GM12878 (cell line): ENCODE measurements at regions not wholly inside any gene's neighbourhood (a gene's known extent, or its start where the extent isn't known, plus 50 kb on each side); places are given as distances from the start of the nearest gene placed in this dataset.

Experiments used
- ATAC-seq: fragments of 200-7000 bp; cut with Tn5 transposase; 3 replicates; pipeline ENCODE4 v1.9.1; 2020; ENCODE audit warnings: mild to moderate bottlenecking, moderate library complexity
- BruUV-seq: library from RNA; stranded (reverse); fragments of 400-500 nt; replicated peaks from 2 replicates; lab custom pipeline; 2021; lab: Mats Ljungman, UMichigan
- CTCF ChIA-PET: fragments of 300-600 bp; sonication (Branson Sonifier 250); formaldehyde crosslinking; extraction: SDS; loops from one replicate; lab custom pipeline; 2021; ENCODE audit warnings: inconsistent platforms; lab: Yijun Ruan, JAX
- POLR2A ChIA-PET: fragments of 350-600 bp; formaldehyde crosslinking; extraction: SDS; loops from one replicate; lab custom pipeline; 2021; ENCODE audit warnings: inconsistent platforms; lab: Charles Lee
- RAD21 ChIA-PET: fragments of 300-600 bp; sonication (Branson Sonifier 250); formaldehyde crosslinking; loops from one replicate; lab custom pipeline; 2023; ENCODE audit warnings: antibody characterized with exemption; ENCODE audit not compliant: unreplicated experiment; lab: Charles Lee
- SMC1A ChIA-PET: fragments of 300-600 bp; sonication (Branson Sonifier 250); formaldehyde crosslinking; loops from one replicate; lab custom pipeline; 2023; ENCODE audit not compliant: unreplicated experiment, uncharacterized antibody; lab: Charles Lee
- DNase-seq: peaks from one replicate; pipeline ENCODE4 v3.0.0-alpha.2; 2011; ENCODE audit warnings: low read depth, low spot score
- FAIRE-seq: peaks from 3 replicates; lab custom pipeline; 2011; peaks lifted over from hg19 to GRCh38; lab: Jason Lieb, UNC
- H2AFZ ChIP-seq: 2 replicates; pipeline ENCODE4 v1.6.0; 2011; ENCODE audit warnings: low read depth, low read length, control low read depth; ENCODE audit not compliant: control insufficient read depth
- H3K27ac ChIP-seq: 2 replicates; pipeline ENCODE4 v1.5.1; 2011; ENCODE audit warnings: control low read depth; ENCODE audit not compliant: control insufficient read depth, insufficient read depth
- H3K27me3 ChIP-seq, 2 experiments: replicated peaks in 1 of 2; 2 replicates each; pipeline versions ENCODE4 v1.6.0 to v1.6.1; 2011; ENCODE audit warnings: low read length in 1 of 2; ENCODE audit not compliant: control insufficient read depth in 2 of 2, insufficient read depth in 2 of 2
- H3K36me3 ChIP-seq, 2 experiments: 2 replicates each; pipeline ENCODE4 v1.5.1; 2011; ENCODE audit warnings: low read length in 1 of 2; ENCODE audit not compliant: control insufficient read depth in 2 of 2, insufficient read depth in 2 of 2
- H3K4me1 ChIP-seq: 2 replicates; pipeline ENCODE4 v1.6.1; 2011; ENCODE audit warnings: mild to moderate bottlenecking, low read length, moderate library complexity, mixed read lengths; ENCODE audit not compliant: control insufficient read depth, insufficient read depth
- H3K4me2 ChIP-seq: 2 replicates; pipeline ENCODE4 v1.6.0; 2011; ENCODE audit warnings: control low read depth; ENCODE audit not compliant: control insufficient read depth, insufficient read depth
- H3K4me3 ChIP-seq: fragments of 200-600 bp; sonication (generic); 2 replicates; pipeline ENCODE4 v1.5.1; 2016
- H3K79me2 ChIP-seq: 2 replicates; pipeline ENCODE4 v1.6.0; 2011; ENCODE audit warnings: low read length; ENCODE audit not compliant: control insufficient read depth, insufficient read depth
- H3K9ac ChIP-seq: 2 replicates; pipeline ENCODE4 v1.8.0; 2011; ENCODE audit warnings: low read length, control low read depth, mixed read lengths; ENCODE audit not compliant: control insufficient read depth, insufficient read depth
- H3K9me3 ChIP-seq: replicated peaks from 3 replicates; pipeline ENCODE4 v1.5.1; 2011; ENCODE audit warnings: mild to moderate bottlenecking, low read length; ENCODE audit not compliant: control insufficient read depth, insufficient read depth
- H4K20me1 ChIP-seq: 2 replicates; pipeline ENCODE4 v1.6.0; 2011; ENCODE audit not compliant: control insufficient read depth, insufficient read depth
- BCL11A ChIP-seq: IDR thresholded peaks from 2 replicates; pipeline ENCODE4 v1.6.1; 2011; ENCODE audit warnings: low read depth, low read length
- CBX5 ChIP-seq: sonication (generic); IDR thresholded peaks from 2 replicates; pipeline ENCODE4 v1.6.1; 2016; ENCODE audit warnings: low read depth, moderate library complexity, mild to moderate bottlenecking, inconsistent platforms
- E2F4 ChIP-seq: IDR thresholded peaks from 2 replicates; pipeline ENCODE4 v1.6.1; 2012; ENCODE audit warnings: low read depth, low read length, improper control_type of control experiment
- EED ChIP-seq: sonication (generic); IDR thresholded peaks from 2 replicates; pipeline ENCODE4 v1.6.1; 2016; ENCODE audit warnings: antibody characterized with exemption, low read depth
- ESRRA ChIP-seq: IDR thresholded peaks from 2 replicates; pipeline ENCODE4 v1.6.1; 2012; ENCODE audit warnings: mild to moderate bottlenecking, low read length, improper control_type of control experiment
- IKZF1 ChIP-seq: fragments of 450-650 bp; conservative IDR thresholded peaks from 2 replicates; pipeline ENCODE4 v1.6.1; 2017; ENCODE audit warnings: antibody characterized with exemption, mild to moderate bottlenecking
- MEF2A ChIP-seq: IDR thresholded peaks from 2 replicates; pipeline ENCODE4 v1.6.1; 2011; ENCODE audit warnings: low read depth, mild to moderate bottlenecking, low read length, moderate library complexity; ENCODE audit not compliant: insufficient read depth
- MEF2B ChIP-seq: fragments of 450-650 bp; IDR thresholded peaks from 2 replicates; pipeline ENCODE4 v1.6.1; 2018; ENCODE audit warnings: mild to moderate bottlenecking, moderate library complexity; ENCODE audit not compliant: partially characterized antibody, poor library complexity, severe bottlenecking
- MTA3 ChIP-seq: IDR thresholded peaks from 2 replicates; pipeline ENCODE4 v1.6.1; 2012; ENCODE audit warnings: low read length, inconsistent platforms, borderline replicate concordance
- NBN ChIP-seq: fragments of 450-650 bp; IDR thresholded peaks from 2 replicates; pipeline ENCODE4 v1.6.1; 2016
- NFXL1 ChIP-seq: fragments of 450-650 bp; IDR thresholded peaks from 2 replicates; pipeline ENCODE4 v1.6.1; 2017; ENCODE audit warnings: antibody characterized with exemption, mild to moderate bottlenecking, borderline replicate concordance
- RELB ChIP-seq: fragments of 450-650 bp; IDR thresholded peaks from 2 replicates; pipeline ENCODE4 v1.6.1; 2017; ENCODE audit warnings: low read depth, mild to moderate bottlenecking, moderate library complexity
- SKIL ChIP-seq: fragments of 450-650 bp; IDR thresholded peaks from 2 replicates; pipeline ENCODE4 v1.6.1; 2017; ENCODE audit warnings: mild to moderate bottlenecking, low read depth, inconsistent platforms; ENCODE audit not compliant: poor library complexity, severe bottlenecking
- SMAD1 ChIP-seq: fragments of 450-650 bp; IDR thresholded peaks from 2 replicates; pipeline ENCODE4 v1.6.1; 2018; ENCODE audit warnings: mild to moderate bottlenecking, low read depth; ENCODE audit not compliant: partially characterized antibody
- SPI1 ChIP-seq: IDR thresholded peaks from 2 replicates; pipeline ENCODE4 v1.6.1; 2011; ENCODE audit warnings: low read depth, mild to moderate bottlenecking, low read length, moderate library complexity, borderline replicate concordance; ENCODE audit not compliant: insufficient read depth
- STAT3 ChIP-seq: IDR thresholded peaks from 2 replicates; pipeline ENCODE4 v1.6.1; 2011; ENCODE audit warnings: low read depth, low read length, improper control_type of control experiment
- TBL1XR1 ChIP-seq: IDR thresholded peaks from 2 replicates; pipeline ENCODE4 v1.6.1; 2012; ENCODE audit warnings: low read depth, low read length, improper control_type of control experiment
- TCF12 ChIP-seq: IDR thresholded peaks from 2 replicates; pipeline ENCODE4 v1.6.1; 2011; ENCODE audit warnings: low read depth, mild to moderate bottlenecking, low read length
- WGBS: methylation state at CpG from one replicate; pipeline ENCODE4 v1.1.6; 2016; ENCODE audit warnings: low lambda C conversion rate; ENCODE audit not compliant: insufficient replicate concordance, insufficient coverage; ENCODE audit errors: missing lambda C conversion rate; 5-methylcytosine and 5-hydroxymethylcytosine counted together
- in situ Hi-C: fragments of 300-500 bp; cut with MboI; formaldehyde crosslinking; loops from 9 replicates; pipeline ENCODE4 v1.14.3; 2018; ENCODE audit warnings: mixed read lengths
- intact Hi-C: fragments of 100-400 bp; cut with micrococcal nuclease; formaldehyde crosslinking; loops from one replicate; pipeline ENCODE4 v1.14.2; 2022; ENCODE audit not compliant: unreplicated experiment
- TF ChIP-seq, protein P1 (sequence below): fragments of 450-650 bp; IDR thresholded peaks from 2 replicates; pipeline ENCODE4 v1.6.1; 2016; ENCODE audit warnings: mild to moderate bottlenecking

DNA sequence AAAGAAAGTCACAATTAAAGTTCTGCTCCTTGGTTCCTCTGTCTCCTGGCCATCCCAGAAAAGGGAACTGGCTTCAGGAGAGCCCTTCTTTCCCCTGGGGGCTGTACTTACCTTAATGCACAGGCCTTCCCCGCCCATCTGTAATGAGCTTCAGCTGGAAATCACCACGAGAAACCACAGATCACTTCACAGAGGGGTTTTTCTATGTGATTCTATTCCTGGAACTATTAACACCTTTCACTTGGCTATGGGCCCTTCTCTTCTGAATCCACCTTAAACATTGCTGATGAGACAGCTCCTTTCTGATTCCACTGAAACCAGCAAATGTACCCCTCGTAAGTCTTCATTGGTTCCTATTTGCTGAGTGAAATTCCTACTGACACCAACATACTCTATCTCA lies 80.7 kb downstream of the FOXF2 start:
- in situ Hi-C loops = no loop called here
- SMC1A ChIA-PET = interaction anchor here (1.0 to 8.0 kb wide), 8 partner anchors 9 to 1280 kb away, joined by 3 to 111 read pairs (median 4); no protein-coding TSS in a partner anchor
- no peak overlapping the region; the same call in 1 of the 2 replicates for H2AFZ ChIP-seq
- H3K27me3 ChIP-seq = no peaks in the 10 kb centered on the region
- no peak for FAIRE-seq
- H3K36me3 ChIP-seq = no peaks in the 10 kb centered on the region; a peak in 1 of 4 replicates
- H3K9me3 ChIP-seq = no peaks in the 10 kb centered on the region
- CTCF ChIA-PET = interaction anchor here (1.2 to 4.2 kb wide), 7 partner anchors 10 to 84 kb away, joined by 3 to 19 read pairs (median 11); no protein-coding TSS in a partner anchor
- 2% methylated on average over 3 of the region's 3 CpGs for WGBS
- H4K20me1 ChIP-seq = no peaks in the 10 kb centered on the region
- H3K27ac ChIP-seq = peak overlapping the region; percentile 57
- intact Hi-C loops = no loop called here
- H3K79me2 ChIP-seq = no peaks in the 10 kb centered on the region
- H3K9ac ChIP-seq = no peak overlapping the region; the same call in 1 of the 2 replicates
- peak; percentile 74 for DNase-seq
- ATAC-seq = peak; percentile 93
- RAD21 ChIA-PET = interaction anchor here (0.5 to 6.6 kb wide), 7 partner anchors 8 to 1315 kb away, joined by 3 to 82 read pairs (median 7); no protein-coding TSS in a partner anchor
- peak overlapping the region; percentile 72 for H3K4me2 ChIP-seq
- peaks cover 34% of the 10 kb centered on the region for H3K4me1 ChIP-seq
- POLR2A ChIA-PET = interaction anchor here (0.6 to 2.4 kb wide), 8 partner anchors 8 to 200 kb away, joined by 3 to 25 read pairs (median 4); no protein-coding TSS in a partner anchor
- BruUV-seq = no TSS peak
- H3K4me3 ChIP-seq = peak overlapping the region; percentile 35; the same call in 1 of the 2 replicates
- TF ChIP-seq, protein P1, sequence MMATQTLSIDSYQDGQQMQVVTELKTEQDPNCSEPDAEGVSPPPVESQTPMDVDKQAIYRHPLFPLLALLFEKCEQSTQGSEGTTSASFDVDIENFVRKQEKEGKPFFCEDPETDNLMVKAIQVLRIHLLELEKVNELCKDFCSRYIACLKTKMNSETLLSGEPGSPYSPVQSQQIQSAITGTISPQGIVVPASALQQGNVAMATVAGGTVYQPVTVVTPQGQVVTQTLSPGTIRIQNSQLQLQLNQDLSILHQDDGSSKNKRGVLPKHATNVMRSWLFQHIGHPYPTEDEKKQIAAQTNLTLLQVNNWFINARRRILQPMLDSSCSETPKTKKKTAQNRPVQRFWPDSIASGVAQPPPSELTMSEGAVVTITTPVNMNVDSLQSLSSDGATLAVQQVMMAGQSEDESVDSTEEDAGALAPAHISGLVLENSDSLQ = peak; percentile 43; the same call in 1 of the 2 replicates
- TF ChIP-seq SPI1 (peak; percentile 87), BCL11A (peak; percentile 85), STAT3 (no peak), MTA3 (peak; percentile 71; the same call in 1 of the 2 replicates), IKZF1 (peak; percentile 95), SMAD1 (peak; percentile 39), NBN (peak; percentile 76), RELB (peak; percentile 96), MEF2B (peak; percentile 96), NFXL1 (no peak), TBL1XR1 (0 out of 2 replicates have a peak, but pooled peaks have one; percentile 22), ESRRA (no peak), E2F4 (no peak), SKIL (peak; percentile 65), CBX5 (0 out of 2 replicates have a peak, but pooled peaks have one; percentile 56), MEF2A (peak; percentile 96), TCF12 (peak; percentile 76; the same call in 1 of the 2 replicates), EED (peak; percentile 88)
